ENCODE measurements at regions not wholly inside any gene's neighbourhood (a gene's known extent, or its start where the extent isn't known, plus 50 kb on each side); places are given as distances from the start of the nearest gene placed in this dataset.

DNA sequence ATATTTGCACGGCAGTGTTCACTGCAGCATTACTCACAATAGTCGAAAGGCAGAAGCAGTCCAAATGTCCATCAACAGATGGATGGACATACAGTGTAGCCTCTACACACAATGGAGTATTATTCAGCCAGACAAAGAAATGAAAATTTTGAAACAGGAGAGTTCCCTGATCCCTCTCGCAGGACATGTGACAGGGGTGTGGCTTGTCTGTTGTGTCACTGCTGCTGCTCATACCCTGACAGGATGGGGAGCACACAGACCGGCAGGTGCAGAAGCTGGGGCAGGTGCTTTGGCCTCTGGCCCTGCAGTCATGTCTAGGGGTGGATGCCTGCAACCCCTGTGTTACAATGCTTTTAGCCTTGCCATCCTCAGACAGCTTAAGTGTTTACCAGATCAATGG is 204.3 kb downstream of the EFNB2 start (continued):
- TF ChIP-seq ELK4 (IDR thresholded peaks at IDR 0.05; ENCODE audit: borderline replicate concordance, low read depth, low read length) = no peak
- no peak for TF ChIP-seq SP2 (tag by site-specific recombination; IDR thresholded peaks at IDR 0.05)
- no peak for TF ChIP-seq ZNF280D (tag by site-specific recombination; IDR thresholded peaks at IDR 0.05)
- TF ChIP-seq GLI2 (tag by site-specific recombination; IDR thresholded peaks at IDR 0.05; ENCODE audit: borderline replicate concordance, low read depth) = no peak
- TF ChIP-seq ZNF148 (tag by site-specific recombination; IDR thresholded peaks at IDR 0.05; ENCODE audit: borderline replicate concordance) = no peak
- TF ChIP-seq, protein P1, sequence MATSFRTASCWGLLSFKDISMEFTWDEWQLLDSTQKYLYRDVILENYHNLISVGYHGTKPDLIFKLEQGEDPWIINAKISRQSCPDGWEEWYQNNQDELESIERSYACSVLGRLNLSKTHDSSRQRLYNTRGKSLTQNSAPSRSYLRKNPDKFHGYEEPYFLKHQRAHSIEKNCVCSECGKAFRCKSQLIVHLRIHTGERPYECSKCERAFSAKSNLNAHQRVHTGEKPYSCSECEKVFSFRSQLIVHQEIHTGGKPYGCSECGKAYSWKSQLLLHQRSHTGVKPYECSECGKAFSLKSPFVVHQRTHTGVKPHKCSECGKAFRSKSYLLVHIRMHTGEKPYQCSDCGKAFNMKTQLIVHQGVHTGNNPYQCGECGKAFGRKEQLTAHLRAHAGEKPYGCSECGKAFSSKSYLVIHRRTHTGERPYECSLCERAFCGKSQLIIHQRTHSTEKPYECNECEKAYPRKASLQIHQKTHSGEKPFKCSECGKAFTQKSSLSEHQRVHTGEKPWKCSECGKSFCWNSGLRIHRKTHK (tag by site-specific recombination; IDR thresholded peaks at IDR 0.05) = no peak
- TF ChIP-seq ZNF416 (tag by site-specific recombination; IDR thresholded peaks at IDR 0.05) = no peak
- TF ChIP-seq ZXDB (tag by site-specific recombination; IDR thresholded peaks at IDR 0.05) = no peak
- TF ChIP-seq, protein P2, sequence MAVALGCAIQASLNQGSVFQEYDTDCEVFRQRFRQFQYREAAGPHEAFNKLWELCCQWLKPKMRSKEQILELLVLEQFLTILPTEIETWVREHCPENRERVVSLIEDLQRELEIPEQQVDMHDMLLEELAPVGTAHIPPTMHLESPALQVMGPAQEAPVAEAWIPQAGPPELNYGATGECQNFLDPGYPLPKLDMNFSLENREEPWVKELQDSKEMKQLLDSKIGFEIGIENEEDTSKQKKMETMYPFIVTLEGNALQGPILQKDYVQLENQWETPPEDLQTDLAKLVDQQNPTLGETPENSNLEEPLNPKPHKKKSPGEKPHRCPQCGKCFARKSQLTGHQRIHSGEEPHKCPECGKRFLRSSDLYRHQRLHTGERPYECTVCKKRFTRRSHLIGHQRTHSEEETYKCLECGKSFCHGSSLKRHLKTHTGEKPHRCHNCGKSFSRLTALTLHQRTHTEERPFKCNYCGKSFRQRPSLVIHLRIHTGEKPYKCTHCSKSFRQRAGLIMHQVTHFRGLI (tag by site-specific recombination; IDR thresholded peaks at IDR 0.05) = no peak
- TF ChIP-seq ZNF223 (tag by site-specific recombination; IDR thresholded peaks at IDR 0.05) = no peak
- TF ChIP-seq ZNF366 (tag by site-specific recombination; conservative IDR thresholded peaks at IDR 0.05) = no peak
- TF ChIP-seq EGR2 (tag by site-specific recombination; IDR thresholded peaks at IDR 0.05; ENCODE audit: low read depth) = no peak
- TF ChIP-seq ZNF157 (tag by site-specific recombination; IDR thresholded peaks at IDR 0.05) = no peak
- no peak for TF ChIP-seq ZNF311 (tag by site-specific recombination; IDR thresholded peaks at IDR 0.05; ENCODE audit: borderline replicate concordance)

- Histone ChIP-seq H3K36me3 (ENCODE audit: control insufficient read depth in 2 of 2, insufficient read depth in 1 of 2, low read length in 2 of 2) (no peaks in the 10 kb centered on the region), H3K27ac (ENCODE audit: extremely low read depth, low read depth, low read length) (no peak overlapping the region), H3K4me1 (ENCODE audit: control insufficient read depth, insufficient read depth, low read length) (no peaks in the 10 kb centered on the region), H3K9me3 (ENCODE audit: control insufficient read depth, insufficient read depth, low read depth, low read length) (no peaks in the 10 kb centered on the region), H3K4me3 (ENCODE audit: low read depth, low read length) (no peak overlapping the region)
- ChIA-PET CTCF (interaction anchor here (0.6 kb wide), 1 partner anchor 214 kb away, joined by 3 read pairs; no protein-coding TSS in a partner anchor), POLR2A (no interaction called here)
- TF ChIP-seq ZNF16 (tag by site-specific recombination; IDR thresholded peaks at IDR 0.05; ENCODE audit: low read depth) (no peak), ZNF837 (tag by site-specific recombination; IDR thresholded peaks at IDR 0.05) (no peak), ZNF792 (tag by site-specific recombination; IDR thresholded peaks at IDR 0.05) (no peak), ZBTB49 (tag by site-specific recombination; IDR thresholded peaks at IDR 0.05; ENCODE audit: low read depth) (no peak), ZNF626 (tag by site-specific recombination; IDR thresholded peaks at IDR 0.05) (no peak), ZNF433 (tag by site-specific recombination; IDR thresholded peaks at IDR 0.05; ENCODE audit: low read depth) (no peak), MZF1 (tag by site-specific recombination; IDR thresholded peaks at IDR 0.05; ENCODE audit: borderline replicate concordance) (no peak)
- TF ChIP-seq, protein P3, sequence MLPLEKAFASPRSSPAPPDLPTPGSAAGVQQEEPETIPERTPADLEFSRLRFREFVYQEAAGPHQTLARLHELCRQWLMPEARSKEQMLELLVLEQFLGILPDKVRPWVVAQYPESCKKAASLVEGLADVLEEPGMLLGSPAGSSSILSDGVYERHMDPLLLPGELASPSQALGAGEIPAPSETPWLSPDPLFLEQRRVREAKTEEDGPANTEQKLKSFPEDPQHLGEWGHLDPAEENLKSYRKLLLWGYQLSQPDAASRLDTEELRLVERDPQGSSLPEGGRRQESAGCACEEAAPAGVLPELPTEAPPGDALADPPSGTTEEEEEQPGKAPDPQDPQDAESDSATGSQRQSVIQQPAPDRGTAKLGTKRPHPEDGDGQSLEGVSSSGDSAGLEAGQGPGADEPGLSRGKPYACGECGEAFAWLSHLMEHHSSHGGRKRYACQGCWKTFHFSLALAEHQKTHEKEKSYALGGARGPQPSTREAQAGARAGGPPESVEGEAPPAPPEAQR (tag by site-specific recombination; IDR thresholded peaks at IDR 0.05) = no peak
Observed at GRCh38 chr13:106329941-106330340, 205.5 kb downstream of the EFNB2 start.
